IPS-18c (cell line): ENCODE measurements at regions not wholly inside any gene's neighbourhood (a gene's known extent, or its start where the extent isn't known, plus 50 kb on each side); places are given as distances from the start of the nearest gene placed in this dataset.

Experiments used
- H3K4me3 ChIP-seq: 2 replicates; pipeline ENCODE4 v1.7.0; 2013; ENCODE audit warnings: low read depth, mild to moderate bottlenecking, low read length, moderate library complexity; ENCODE audit not compliant: insufficient read depth
- H3K9me3 ChIP-seq: one replicate; pipeline ENCODE4 v1.6.1; 2013; ENCODE audit warnings: mild to moderate bottlenecking, low read length, moderate library complexity; ENCODE audit not compliant: control insufficient read depth, insufficient read depth

- no peak overlapping the region for H3K4me3 ChIP-seq
- H3K9me3 ChIP-seq = no peaks in the 10 kb centered on the region
Measured at GRCh38 chr3:182234881-182235280, 523.2 kb downstream of the SOX2 start.

DNA sequence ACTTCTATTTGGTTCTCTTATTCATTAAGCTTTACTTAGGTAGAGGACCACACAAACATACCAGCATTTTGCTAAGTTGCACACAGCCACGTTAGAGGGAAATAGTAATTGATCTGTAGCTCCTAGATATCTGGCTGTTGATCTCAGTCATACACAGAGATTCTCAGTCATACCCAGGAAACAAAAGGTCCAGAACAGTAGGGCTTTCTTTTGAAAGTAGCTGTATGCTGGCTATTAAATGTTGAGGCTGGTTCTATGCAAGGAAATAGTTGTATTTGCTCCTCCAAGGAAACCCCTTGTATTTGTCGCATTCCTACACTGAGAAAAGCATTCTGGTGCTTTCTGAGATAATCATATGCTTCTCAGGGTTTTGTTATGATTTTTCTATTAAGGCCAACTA lies 523.8 kb downstream of the SOX2 start:
- H3K4me3 ChIP-seq = no peak overlapping the region
- H3K9me3 ChIP-seq = no peaks in the 10 kb centered on the region

DNA sequence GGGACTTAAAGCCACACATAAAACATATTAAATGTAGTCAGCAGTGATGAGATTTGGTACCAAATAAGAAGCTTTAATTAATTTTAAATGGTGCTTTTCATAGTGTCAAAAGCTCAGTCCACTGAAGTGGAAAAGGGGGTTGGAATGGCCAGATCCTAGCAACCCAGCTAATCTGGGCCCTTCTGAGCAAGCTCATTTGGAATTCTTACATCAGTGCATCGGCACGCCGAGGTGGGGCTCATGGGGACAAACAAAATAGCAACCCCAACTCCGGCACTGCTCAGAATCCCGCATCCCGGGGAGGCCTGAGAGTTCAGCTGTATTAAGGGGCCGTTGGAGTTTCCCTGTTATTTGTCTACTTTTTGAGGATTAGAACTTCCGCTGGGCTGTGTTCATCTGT lies 526.4 kb downstream of the SOX2 start:
- H3K4me3 ChIP-seq = no peak overlapping the region
- H3K9me3 ChIP-seq = no peaks in the 10 kb centered on the region

DNA sequence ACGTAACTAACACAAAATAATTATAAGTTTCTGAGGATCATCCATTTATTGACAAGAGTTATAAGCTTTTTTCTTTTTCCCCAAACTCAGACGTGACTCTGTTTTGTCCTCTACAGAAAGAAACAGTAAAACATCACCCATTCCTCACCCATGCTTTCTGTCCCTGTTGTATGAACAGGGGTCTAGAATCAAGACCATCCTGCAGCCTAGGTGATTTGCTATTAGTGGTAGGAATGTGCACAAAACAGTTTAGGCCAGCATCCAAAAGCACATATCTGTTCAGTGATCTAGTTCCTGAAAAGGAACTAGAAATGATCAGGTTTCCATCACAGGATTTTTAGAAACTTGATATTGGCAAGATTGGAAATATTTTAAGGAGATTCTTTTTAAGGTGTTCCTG lies 527.6 kb downstream of the SOX2 start:
- Histone ChIP-seq H3K9me3 (no peaks in the 10 kb centered on the region), H3K4me3 (no peak overlapping the region)

DNA sequence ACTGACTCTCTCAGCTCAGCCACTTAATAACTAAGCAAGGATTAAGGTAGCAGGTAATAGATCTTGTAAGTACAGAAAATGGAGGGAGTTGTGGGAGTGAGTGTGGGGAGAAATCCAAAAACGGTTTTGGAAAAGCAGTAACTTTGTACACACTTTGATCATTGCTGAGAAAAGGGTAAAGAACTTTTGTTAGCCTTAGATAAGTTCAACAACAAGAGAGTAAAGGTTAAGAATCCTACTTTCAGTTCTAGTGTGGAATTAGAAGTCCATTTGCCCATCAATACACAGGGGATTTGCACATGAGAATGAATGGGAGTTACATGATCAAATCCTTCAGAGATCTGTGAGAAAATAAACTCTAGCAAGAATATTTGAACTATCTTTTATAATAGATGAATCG lies 528.7 kb downstream of the SOX2 start:
- Histone ChIP-seq H3K9me3 (no peaks in the 10 kb centered on the region), H3K4me3 (no peak overlapping the region)

GRCh38 chr3:182241196-182241765 lies 529.6 kb downstream of the SOX2 start:
- H3K4me3 ChIP-seq = no peak overlapping the region

GRCh38 chr3:182241766-182242488 lies 530.2 kb downstream of the SOX2 start:
- H3K4me3 ChIP-seq = no peak overlapping the region
- no peaks in the 10 kb centered on the region for H3K9me3 ChIP-seq

More at GRCh38 chr3:182241196-182241765, 529.6 kb downstream of the SOX2 start:
- no peaks in the 10 kb centered on the region for H3K9me3 ChIP-seq

GRCh38 chr3:182242489-182242942 lies 530.8 kb downstream of the SOX2 start:
- Histone ChIP-seq H3K9me3 (no peaks in the 10 kb centered on the region), H3K4me3 (no peak overlapping the region)

DNA sequence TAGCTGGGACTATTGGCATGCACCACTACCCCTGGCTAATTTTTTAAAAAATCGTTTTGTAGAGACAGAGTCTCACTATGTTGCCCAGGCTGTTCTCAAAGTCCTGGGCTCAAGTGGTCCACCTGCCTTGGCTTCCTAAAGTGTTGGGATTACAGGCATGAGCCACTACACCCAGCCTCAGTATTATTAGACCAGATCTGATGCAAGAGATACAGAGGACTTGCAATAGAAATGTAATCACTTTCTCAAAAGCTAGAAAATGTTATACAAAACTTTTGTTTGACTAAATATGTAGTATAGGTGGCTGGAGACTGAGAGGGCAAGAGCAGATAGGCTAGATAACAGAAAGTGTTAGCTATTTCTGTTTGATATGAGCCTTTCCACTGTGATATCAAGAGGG lies 531.9 kb downstream of the SOX2 start:
- Histone ChIP-seq H3K4me3 (no peak overlapping the region), H3K9me3 (no peaks in the 10 kb centered on the region)

- Histone ChIP-seq H3K4me3 (no peak overlapping the region), H3K9me3 (no peaks in the 10 kb centered on the region)
Measured at GRCh38 chr3:182244222-182244971, 532.7 kb downstream of the SOX2 start.

GRCh38 chr3:182245059-182245458 lies 533.3 kb downstream of the SOX2 start:
- Histone ChIP-seq H3K4me3 (no peak overlapping the region), H3K9me3 (no peaks in the 10 kb centered on the region)

DNA sequence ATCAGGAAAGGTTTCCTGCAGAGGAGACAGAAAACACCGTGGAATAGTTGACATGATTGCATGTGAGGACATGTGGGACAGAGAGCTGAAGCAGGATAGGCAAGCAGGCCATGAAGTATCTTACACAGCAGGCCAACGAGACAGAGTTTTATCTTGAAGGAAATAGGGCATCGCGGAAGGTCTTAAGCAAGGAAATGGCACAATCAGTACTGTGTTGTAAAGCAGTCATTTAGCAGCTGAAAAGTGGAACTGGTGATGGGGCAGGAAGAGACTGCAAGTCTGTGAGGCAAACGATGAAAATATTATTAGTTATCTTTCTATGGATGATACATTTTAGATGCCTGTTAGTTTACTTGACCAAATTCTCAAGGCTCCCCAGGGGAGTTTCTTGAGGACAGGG lies 535.1 kb downstream of the SOX2 start:
- H3K9me3 ChIP-seq = no peaks in the 10 kb centered on the region

GRCh38 chr3:182248349-182248880 lies 536.7 kb downstream of the SOX2 start:
- H3K4me3 ChIP-seq = no peak overlapping the region
- no peaks in the 10 kb centered on the region for H3K9me3 ChIP-seq

More for the DNA sequence above, 535.1 kb downstream of the SOX2 start:
- H3K4me3 ChIP-seq = no peak overlapping the region

- Histone ChIP-seq H3K4me3 (no peak overlapping the region), H3K9me3 (no peaks in the 10 kb centered on the region)
Measured at GRCh38 chr3:182252802-182253201, 540.5 kb upstream of the ATP11B start.

GRCh38 chr3:182255158-182255557 lies 538.1 kb upstream of the ATP11B start:
- Histone ChIP-seq H3K4me3 (no peak overlapping the region), H3K9me3 (no peaks in the 10 kb centered on the region)

DNA sequence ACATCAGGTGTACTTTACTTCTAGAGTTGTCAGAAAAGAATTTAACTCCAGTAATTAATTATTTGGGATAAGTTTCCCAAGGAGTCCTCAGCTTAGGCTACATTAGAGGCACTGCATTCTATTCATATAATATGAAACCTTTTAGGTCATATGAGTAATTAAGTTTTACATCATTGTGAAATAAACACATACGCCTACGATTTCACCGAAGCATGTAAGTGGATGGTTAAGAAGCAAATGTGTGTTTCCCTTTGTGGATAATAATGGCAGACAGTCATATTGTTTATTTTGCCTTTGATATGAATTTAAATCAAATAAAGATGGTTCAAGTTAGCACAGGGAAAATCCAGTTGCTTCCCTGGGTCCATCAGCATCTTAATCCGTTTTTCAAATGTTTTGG lies 535.9 kb upstream of the ATP11B start:
- Histone ChIP-seq H3K9me3 (no peaks in the 10 kb centered on the region), H3K4me3 (no peak overlapping the region)

- Histone ChIP-seq H3K9me3 (no peaks in the 10 kb centered on the region), H3K4me3 (no peak overlapping the region)
Measured at GRCh38 chr3:182258538-182259177, 534.6 kb upstream of the ATP11B start.
